ENCODE measurements at regions not wholly inside any gene's neighbourhood (a gene's known extent, or its start where the extent isn't known, plus 50 kb on each side); places are given as distances from the start of the nearest gene placed in this dataset.

DNA sequence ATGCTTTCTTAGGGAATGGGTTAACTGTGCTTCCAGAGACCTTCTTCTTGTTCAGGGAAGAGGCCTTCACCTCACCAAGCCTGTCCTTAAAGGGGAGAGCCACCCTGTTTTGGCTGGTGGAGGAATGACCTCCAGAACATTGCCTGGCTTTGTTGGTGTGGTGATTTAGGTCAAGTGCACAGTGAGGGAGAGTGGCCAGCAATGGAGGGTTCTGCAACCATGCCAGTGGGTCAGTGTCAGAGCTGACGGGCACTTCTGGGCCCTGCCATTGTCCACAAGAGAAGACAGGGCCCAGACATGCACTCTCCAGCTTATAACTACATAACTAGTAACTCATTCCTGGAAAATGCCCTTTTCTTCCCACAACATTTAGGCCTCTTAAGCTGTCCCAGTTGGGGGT is 238.5 kb upstream of the AKR1E2 start (continued):
- TF ChIP-seq, protein P1, sequence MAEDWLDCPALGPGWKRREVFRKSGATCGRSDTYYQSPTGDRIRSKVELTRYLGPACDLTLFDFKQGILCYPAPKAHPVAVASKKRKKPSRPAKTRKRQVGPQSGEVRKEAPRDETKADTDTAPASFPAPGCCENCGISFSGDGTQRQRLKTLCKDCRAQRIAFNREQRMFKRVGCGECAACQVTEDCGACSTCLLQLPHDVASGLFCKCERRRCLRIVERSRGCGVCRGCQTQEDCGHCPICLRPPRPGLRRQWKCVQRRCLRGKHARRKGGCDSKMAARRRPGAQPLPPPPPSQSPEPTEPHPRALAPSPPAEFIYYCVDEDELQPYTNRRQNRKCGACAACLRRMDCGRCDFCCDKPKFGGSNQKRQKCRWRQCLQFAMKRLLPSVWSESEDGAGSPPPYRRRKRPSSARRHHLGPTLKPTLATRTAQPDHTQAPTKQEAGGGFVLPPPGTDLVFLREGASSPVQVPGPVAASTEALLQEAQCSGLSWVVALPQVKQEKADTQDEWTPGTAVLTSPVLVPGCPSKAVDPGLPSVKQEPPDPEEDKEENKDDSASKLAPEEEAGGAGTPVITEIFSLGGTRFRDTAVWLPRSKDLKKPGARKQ (CRISPR knock-in tag; IDR thresholded peaks at IDR 0.05) = no peak
- TF ChIP-seq ZNF436 (CRISPR knock-in tag; IDR thresholded peaks at IDR 0.05) (no peak), TCF3 (CRISPR knock-in tag; IDR thresholded peaks at IDR 0.05) (no peak), PML (IDR thresholded peaks at IDR 0.05; ENCODE audit: low read length) (no peak), ZNF408 (CRISPR knock-in tag; IDR thresholded peaks at IDR 0.05; ENCODE audit: low read depth) (no peak), PHF20 (IDR thresholded peaks at IDR 0.05; ENCODE audit: partially characterized antibody) (no peak)

DNA sequence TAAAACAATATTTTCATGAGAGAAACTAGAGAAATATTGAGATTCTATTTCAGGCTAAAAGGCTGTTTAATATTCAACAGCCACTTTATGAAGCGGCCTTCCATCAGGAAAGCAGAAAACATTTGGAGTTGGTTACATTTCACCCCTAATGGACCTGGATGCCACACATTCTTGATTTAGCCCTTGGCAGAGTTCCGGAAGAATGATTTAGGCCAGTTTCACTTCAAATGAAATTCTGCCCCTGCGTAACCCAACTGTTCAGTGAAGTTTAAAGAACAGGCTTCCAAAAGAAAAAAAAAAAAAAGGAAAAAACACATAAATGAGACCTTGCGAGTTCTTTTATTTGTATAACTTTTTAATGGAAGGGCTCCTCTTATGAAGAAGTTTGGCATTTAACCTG is 239.2 kb upstream of the AKR1E2 start:
- DNase-seq (ENCODE audit: extremely low read depth in 1 of 4, low spot score in 3 of 4) (no peak), ATAC-seq (no peak), FAIRE-seq (no peak)
- Histone ChIP-seq H3K9me1 (ENCODE audit: control insufficient read depth, insufficient read depth, low read length) (no peaks in the 10 kb centered on the region), H3K79me2 (ENCODE audit: control insufficient read depth, insufficient read depth, low read length) (no peaks in the 10 kb centered on the region), H3K27ac (ENCODE audit: extremely low read depth, low read depth, low read length) (no peak overlapping the region), H3K36me3 (ENCODE audit: control insufficient read depth, insufficient read depth, low read length) (no peaks in the 10 kb centered on the region), H3K4me3 (no peak overlapping the region), H3K9me3 (replicated peaks; ENCODE audit: control insufficient read depth, insufficient read depth, low read depth, low read length) (no peaks in the 10 kb centered on the region), H3K27me3 (ENCODE audit: control insufficient read depth in 2 of 2, insufficient read depth in 2 of 2, low read length in 2 of 2) (no peaks in the 10 kb centered on the region), H3K4me2 (ENCODE audit: insufficient read depth, low read length) (no peak overlapping the region), H3K4me1 (replicated peaks in 1 of 2; ENCODE audit: control insufficient read depth in 2 of 2, insufficient read depth in 2 of 2, low read length in 2 of 2) (no peaks in the 10 kb centered on the region), H2AFZ (ENCODE audit: low read depth, low read length) (no peak overlapping the region), H3K9ac (ENCODE audit: insufficient read depth in 1 of 2, low read depth in 2 of 2, low read length in 2 of 2) (no peak overlapping the region), H4K20me1 (replicated peaks; ENCODE audit: control insufficient read depth, insufficient read depth, low read length) (no peaks in the 10 kb centered on the region)
- intact Hi-C loops (cut with micrococcal nuclease) (no loop called here), in situ Hi-C loops (cut with MboI) (no loop called here)
- 0% methylated on average over 4 of the region's 4 CpGs for WGBS (ENCODE audit: insufficient coverage, low coverage, missing lambda C conversion rate)
- BruUV-seq (replicated peaks) = no TSS peak
- TF ChIP-seq ZFP1 (CRISPR knock-in tag; IDR thresholded peaks at IDR 0.05) (no peak), ZNF699 (CRISPR knock-in tag; IDR thresholded peaks at IDR 0.05; ENCODE audit: insufficient replicate concordance) (no peak), SAFB2 (IDR thresholded peaks at IDR 0.05; ENCODE audit: borderline replicate concordance, low read depth, low read length, severe bottlenecking) (no peak)
- POLR2A ChIA-PET = no interaction called here
- CTCF ChIA-PET (ENCODE audit: low intra/inter-chr PET ratio) = no interaction called here

Measured in K562 (cell line).